Keratinocyte (primary cell): ENCODE measurements at regions not wholly inside any gene's neighbourhood (a gene's known extent, or its start where the extent isn't known, plus 50 kb on each side); places are given as distances from the start of the nearest gene placed in this dataset.
"Not testable (repeated sequence)": the region's sequence is repeated elsewhere in the genome, so short reads cannot be mapped to it uniquely, and the experiment has no call there.

Source experiments
- DNase-seq: peaks from one replicate; pipeline ENCODE4 v3.0.0-alpha.2; 2011; ENCODE audit warnings: low read depth, missing footprints, low spot score
- FAIRE-seq: peaks from 2 replicates; lab custom pipeline; 2011; peaks lifted over from hg19 to GRCh38; lab: Jason Lieb, UNC
- H2AFZ ChIP-seq: 2 replicates; pipeline ENCODE4 v1.6.0; 2012; ENCODE audit warnings: low read length, control low read depth, inconsistent platforms; ENCODE audit not compliant: control insufficient read depth
- H3K27ac ChIP-seq: 2 replicates; pipeline ENCODE4 v1.5.1; 2011; ENCODE audit warnings: low read length; ENCODE audit not compliant: control insufficient read depth, insufficient read depth
- H3K27me3 ChIP-seq: 3 replicates; pipeline ENCODE4 v1.6.0; 2011; ENCODE audit warnings: low read length; ENCODE audit not compliant: control insufficient read depth, insufficient read depth; ENCODE audit errors: extremely low read depth
- H3K36me3 ChIP-seq, 2 experiments: 2 replicates in 1 of 2; 3 replicates in 1 of 2; pipeline ENCODE4 v1.5.1; 2011; ENCODE audit warnings: low read length in 2 of 2, mild to moderate bottlenecking in 1 of 2; ENCODE audit not compliant: control insufficient read depth in 2 of 2, insufficient read depth in 2 of 2; ENCODE audit errors: extremely low read depth in 1 of 2
- H3K4me1 ChIP-seq: 3 replicates; pipeline ENCODE4 v1.5.1; 2011; ENCODE audit warnings: low read length; ENCODE audit not compliant: control insufficient read depth, insufficient read depth; ENCODE audit errors: extremely low read depth
- H3K4me2 ChIP-seq: 3 replicates; pipeline ENCODE4 v1.6.0; 2011; ENCODE audit warnings: low read depth, low read length; ENCODE audit not compliant: control insufficient read depth, insufficient read depth; ENCODE audit errors: extremely low read depth
- H3K4me3 ChIP-seq, 3 experiments: fragments of 200-600 bp in 1 of 3; sonication (generic) in 1 of 3; 2 replicates in 2 of 3; 3 replicates in 1 of 3; pipeline ENCODE4 v1.5.1; 2011 to 2016; ENCODE audit warnings: low read length in 3 of 3, mild to moderate bottlenecking in 3 of 3, control low read depth in 2 of 3, inconsistent platforms in 1 of 3, low read depth in 1 of 3, mixed read lengths in 1 of 3, mixed run types in 1 of 3, moderate library complexity in 1 of 3; ENCODE audit not compliant: control insufficient read depth in 2 of 3, insufficient read depth in 2 of 3; ENCODE audit errors: extremely low read depth in 1 of 3
- H3K79me2 ChIP-seq: 2 replicates; pipeline ENCODE4 v1.6.0; 2012; ENCODE audit warnings: low read length; ENCODE audit not compliant: control insufficient read depth, insufficient read depth
- H3K9ac ChIP-seq: 3 replicates; pipeline ENCODE4 v1.6.0; 2011; ENCODE audit warnings: low read length; ENCODE audit not compliant: control insufficient read depth, insufficient read depth; ENCODE audit errors: extremely low read depth
- H3K9me1 ChIP-seq: 3 replicates; pipeline ENCODE4 v1.6.0; 2011; ENCODE audit warnings: low read length; ENCODE audit not compliant: control insufficient read depth, insufficient read depth; ENCODE audit errors: extremely low read depth
- H3K9me3 ChIP-seq: 2 replicates; pipeline ENCODE4 v1.5.1; 2012; ENCODE audit warnings: low read depth, low read length; ENCODE audit not compliant: control insufficient read depth
- H4K20me1 ChIP-seq: 3 replicates; pipeline ENCODE4 v1.6.0; 2011; ENCODE audit warnings: low read length; ENCODE audit not compliant: control insufficient read depth, insufficient read depth; ENCODE audit errors: extremely low read depth
- EZH2 ChIP-seq: IDR thresholded peaks from one replicate; pipeline ENCODE4 v1.6.1; 2012; ENCODE audit warnings: inconsistent platforms, mild to moderate bottlenecking, low read length, moderate library complexity
- dilution Hi-C: fragments of 300-500 bp; cut with MboI; formaldehyde crosslinking; loops from one replicate; pipeline ENCODE4 v1.7.0; 2020; ENCODE audit warnings: low sequenced_read_pairs; ENCODE audit not compliant: extremely low pct_ligation_motif_present
- TF ChIP-seq, protein P1 (sequence below), 3 experiments: IDR thresholded peaks in 1 of 3; conservative IDR thresholded peaks in 1 of 3; optimal IDR thresholded peaks in 1 of 3; 2 replicates in 2 of 3; 3 replicates in 1 of 3; pipeline versions ENCODE3 to v1.5.1; 2011; ENCODE audit warnings: low read length in 3 of 3, mild to moderate bottlenecking in 3 of 3, moderate library complexity in 2 of 3, control low read depth in 1 of 3, inconsistent platforms in 1 of 3; ENCODE audit not compliant: insufficient read depth in 2 of 3; ENCODE audit errors: extremely low read depth in 1 of 3

DNA sequence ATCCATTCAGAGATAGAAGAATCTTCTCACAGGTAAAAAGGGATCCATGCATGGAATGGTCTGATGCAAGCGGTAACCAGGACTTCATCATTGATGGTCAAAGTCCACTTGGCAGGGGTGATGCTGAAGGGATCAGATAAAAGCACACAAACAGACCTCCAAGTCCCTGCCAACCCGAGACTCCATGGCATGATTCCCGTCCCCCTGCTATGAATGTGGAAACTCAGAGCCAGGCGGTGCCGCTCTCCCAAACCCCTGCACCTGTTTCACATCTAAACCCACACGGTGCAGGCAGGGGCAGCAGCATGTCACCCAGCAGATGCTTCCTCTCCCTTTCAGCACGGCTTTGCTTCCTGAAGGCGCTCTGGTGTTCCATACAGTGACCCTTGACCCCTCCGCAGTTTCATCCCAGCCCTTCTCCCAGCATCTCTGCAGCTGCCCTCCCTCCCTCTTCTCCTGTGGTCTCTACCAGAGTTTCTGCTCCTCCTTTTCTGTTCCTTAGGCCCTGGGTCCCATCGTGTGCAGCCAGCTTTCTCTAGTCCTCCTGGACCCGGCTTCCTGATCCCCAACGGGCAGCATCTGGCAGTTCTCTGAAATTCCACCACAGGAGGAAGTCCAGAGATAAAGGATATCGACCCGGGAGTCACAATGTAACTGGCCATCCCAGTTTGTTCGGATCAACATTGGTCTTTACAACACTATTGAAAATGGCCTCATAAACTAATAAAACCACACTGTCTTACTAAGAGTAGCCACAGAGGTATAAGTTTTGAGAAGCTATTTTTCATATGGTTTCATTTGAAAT lies 235.0 kb downstream of the TTLL2 start:
- Histone ChIP-seq H3K79me2 (no peaks in the 10 kb centered on the region), H3K9me1 (no peaks in the 10 kb centered on the region), H3K27me3 (no peaks in the 10 kb centered on the region), H3K4me2 (no peak overlapping the region), H3K4me3 (no peak overlapping the region), H3K36me3 (no peaks in the 10 kb centered on the region), H3K4me1 (no peaks in the 10 kb centered on the region), H4K20me1 (no peaks in the 10 kb centered on the region), H3K27ac (no peak overlapping the region), H3K9me3 (no peaks in the 10 kb centered on the region), H2AFZ (no peak overlapping the region), H3K9ac (no peak overlapping the region)
- dilution Hi-C loops: no loop called here
- TF ChIP-seq EZH2: no peak
- TF ChIP-seq, protein P1, sequence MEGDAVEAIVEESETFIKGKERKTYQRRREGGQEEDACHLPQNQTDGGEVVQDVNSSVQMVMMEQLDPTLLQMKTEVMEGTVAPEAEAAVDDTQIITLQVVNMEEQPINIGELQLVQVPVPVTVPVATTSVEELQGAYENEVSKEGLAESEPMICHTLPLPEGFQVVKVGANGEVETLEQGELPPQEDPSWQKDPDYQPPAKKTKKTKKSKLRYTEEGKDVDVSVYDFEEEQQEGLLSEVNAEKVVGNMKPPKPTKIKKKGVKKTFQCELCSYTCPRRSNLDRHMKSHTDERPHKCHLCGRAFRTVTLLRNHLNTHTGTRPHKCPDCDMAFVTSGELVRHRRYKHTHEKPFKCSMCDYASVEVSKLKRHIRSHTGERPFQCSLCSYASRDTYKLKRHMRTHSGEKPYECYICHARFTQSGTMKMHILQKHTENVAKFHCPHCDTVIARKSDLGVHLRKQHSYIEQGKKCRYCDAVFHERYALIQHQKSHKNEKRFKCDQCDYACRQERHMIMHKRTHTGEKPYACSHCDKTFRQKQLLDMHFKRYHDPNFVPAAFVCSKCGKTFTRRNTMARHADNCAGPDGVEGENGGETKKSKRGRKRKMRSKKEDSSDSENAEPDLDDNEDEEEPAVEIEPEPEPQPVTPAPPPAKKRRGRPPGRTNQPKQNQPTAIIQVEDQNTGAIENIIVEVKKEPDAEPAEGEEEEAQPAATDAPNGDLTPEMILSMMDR (optimal IDR thresholded peaks at IDR 0.05 in 1 of 3, IDR thresholded peaks at IDR 0.05 in 1 of 3, conservative IDR thresholded peaks at IDR 0.05 in 1 of 3; ENCODE audit: extremely low read depth in 1 of 3, insufficient read depth in 2 of 3, low read length in 3 of 3): no peak
- FAIRE-seq (no peak), DNase-seq (no peak)

DNA sequence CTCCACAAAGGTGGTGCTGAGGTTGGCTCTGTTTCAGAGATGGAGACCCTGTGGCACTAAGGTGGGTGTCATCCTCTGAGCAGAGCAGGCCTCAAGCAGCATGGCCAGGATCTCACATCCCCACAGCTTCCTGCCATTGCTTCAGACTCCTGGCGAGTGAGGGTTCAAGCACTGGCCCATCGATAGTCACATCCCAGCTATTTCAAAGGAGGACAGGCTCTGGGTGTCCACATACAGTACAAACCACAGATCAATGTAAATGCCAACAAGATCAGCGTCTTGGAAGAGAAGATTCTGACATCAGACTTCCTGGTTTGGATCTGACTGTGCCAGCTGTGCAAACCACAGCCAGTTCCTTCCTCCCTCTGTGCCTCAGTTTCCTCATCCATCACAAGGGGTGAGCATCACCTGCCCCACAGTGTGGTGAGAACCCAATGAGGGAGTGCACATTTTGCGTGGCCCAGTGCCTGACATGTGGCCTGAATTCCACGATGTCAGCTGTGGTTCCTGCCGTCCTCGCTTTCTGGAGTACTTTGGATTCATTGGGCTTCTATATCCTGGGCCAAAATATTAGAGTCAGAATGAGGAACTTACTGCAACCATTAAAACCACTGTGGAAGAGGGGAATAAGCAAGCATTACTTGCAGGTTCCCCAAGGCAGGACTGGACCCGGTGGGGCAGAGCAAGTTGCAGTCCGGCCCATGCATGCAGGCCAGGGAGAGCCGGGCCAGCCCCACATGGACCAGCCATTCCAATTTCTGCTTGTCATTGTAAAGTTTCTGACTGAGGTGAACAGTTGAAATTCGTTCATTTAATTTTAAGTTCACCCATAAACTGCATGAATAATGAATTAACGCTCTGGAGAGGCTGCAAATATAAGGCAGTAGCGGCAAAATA lies 236.0 kb downstream of the TTLL2 start:
- Histone ChIP-seq H3K27ac (no peak overlapping the region), H3K9ac (no peak overlapping the region), H3K9me3 (no peaks in the 10 kb centered on the region), H4K20me1 (no peaks in the 10 kb centered on the region), H3K4me2 (no peak overlapping the region), H3K36me3 (no peaks in the 10 kb centered on the region), H3K4me3 (no peak overlapping the region), H3K79me2 (no peaks in the 10 kb centered on the region), H2AFZ (no peak overlapping the region), H3K4me1 (no peaks in the 10 kb centered on the region), H3K9me1 (no peaks in the 10 kb centered on the region), H3K27me3 (no peaks in the 10 kb centered on the region)
- DNase-seq (no peak), FAIRE-seq (no peak)
- TF ChIP-seq, protein P1 (optimal IDR thresholded peaks at IDR 0.05 in 1 of 3, IDR thresholded peaks at IDR 0.05 in 1 of 3, conservative IDR thresholded peaks at IDR 0.05 in 1 of 3; ENCODE audit: extremely low read depth in 1 of 3, insufficient read depth in 2 of 3, low read length in 3 of 3): no peak
- no peak for TF ChIP-seq EZH2
- dilution Hi-C loops: no loop called here

DNA sequence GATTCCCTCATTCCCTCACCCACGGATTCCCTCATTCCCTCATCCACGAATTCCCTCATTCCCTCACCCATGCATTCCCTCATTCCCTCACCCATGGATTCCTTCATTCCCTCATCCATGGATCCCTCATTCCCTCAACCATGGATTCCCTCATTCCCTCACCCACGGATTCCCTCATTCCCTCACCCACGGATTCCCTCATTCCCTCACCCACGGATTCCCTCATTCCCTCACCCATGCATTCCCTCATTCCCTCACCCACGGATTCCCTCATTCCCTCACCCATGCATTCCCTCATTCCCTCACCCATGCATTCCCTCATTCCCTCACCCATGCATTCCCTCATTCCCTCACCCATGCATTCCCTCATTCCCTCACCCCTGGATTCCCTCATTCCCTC lies 238.0 kb downstream of the TTLL2 start:
- H3K27ac ChIP-seq, H4K20me1 ChIP-seq, H3K4me2 ChIP-seq, H3K4me3 ChIP-seq, H2AFZ ChIP-seq, H3K79me2 ChIP-seq, dilution Hi-C loops, FAIRE-seq, H3K27me3 ChIP-seq, DNase-seq, H3K9ac ChIP-seq, H3K4me1 ChIP-seq, H3K9me3 ChIP-seq, H3K9me1 ChIP-seq, H3K36me3 ChIP-seq: not testable (repeated sequence)
